ENCODE measurements at regions not wholly inside any gene's neighbourhood (a gene's known extent, or its start where the extent isn't known, plus 50 kb on each side); places are given as distances from the start of the nearest gene placed in this dataset.

DNA sequence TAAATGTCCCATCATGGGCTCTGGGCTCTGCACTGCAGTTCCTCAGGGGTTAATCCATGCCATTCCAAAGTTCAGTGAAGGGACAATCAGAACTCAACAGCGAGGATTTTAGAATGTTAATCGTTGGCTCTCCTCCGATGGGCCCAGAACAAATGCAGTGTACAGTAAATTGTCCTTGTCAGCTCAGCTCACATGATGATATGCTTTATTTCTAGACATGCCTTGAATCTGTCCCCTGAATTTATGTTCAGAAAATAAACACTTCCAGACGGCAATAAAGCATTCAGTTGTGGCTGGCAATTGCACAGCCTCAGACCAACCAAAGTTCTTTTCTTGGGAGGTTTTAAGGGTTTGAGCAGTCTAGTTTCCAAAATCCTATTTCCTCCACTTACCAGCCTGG is 981.2 kb downstream of the BCL11A start:
- TF ChIP-seq, protein P1, sequence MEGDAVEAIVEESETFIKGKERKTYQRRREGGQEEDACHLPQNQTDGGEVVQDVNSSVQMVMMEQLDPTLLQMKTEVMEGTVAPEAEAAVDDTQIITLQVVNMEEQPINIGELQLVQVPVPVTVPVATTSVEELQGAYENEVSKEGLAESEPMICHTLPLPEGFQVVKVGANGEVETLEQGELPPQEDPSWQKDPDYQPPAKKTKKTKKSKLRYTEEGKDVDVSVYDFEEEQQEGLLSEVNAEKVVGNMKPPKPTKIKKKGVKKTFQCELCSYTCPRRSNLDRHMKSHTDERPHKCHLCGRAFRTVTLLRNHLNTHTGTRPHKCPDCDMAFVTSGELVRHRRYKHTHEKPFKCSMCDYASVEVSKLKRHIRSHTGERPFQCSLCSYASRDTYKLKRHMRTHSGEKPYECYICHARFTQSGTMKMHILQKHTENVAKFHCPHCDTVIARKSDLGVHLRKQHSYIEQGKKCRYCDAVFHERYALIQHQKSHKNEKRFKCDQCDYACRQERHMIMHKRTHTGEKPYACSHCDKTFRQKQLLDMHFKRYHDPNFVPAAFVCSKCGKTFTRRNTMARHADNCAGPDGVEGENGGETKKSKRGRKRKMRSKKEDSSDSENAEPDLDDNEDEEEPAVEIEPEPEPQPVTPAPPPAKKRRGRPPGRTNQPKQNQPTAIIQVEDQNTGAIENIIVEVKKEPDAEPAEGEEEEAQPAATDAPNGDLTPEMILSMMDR (IDR thresholded peaks at IDR 0.05): no peak
- TF ChIP-seq POLR2A (IDR thresholded peaks at IDR 0.05): no peak
